Peyer's patch (tissue), 4 donors: ENCODE measurements at regions not wholly inside any gene's neighbourhood (a gene's known extent, or its start where the extent isn't known, plus 50 kb on each side); places are given as distances from the start of the nearest gene placed in this dataset.

Experiments used
- CTCF ChIP-seq, 6 experiments: fragments of 450-650 bp in 4 of 6; fragments of 200-600 bp in 2 of 6; sonication (generic) in 1 of 6; IDR thresholded peaks; one replicate each; pipeline ENCODE4 v1.5.1; 2017 to 2019; ENCODE audit warnings: antibody characterized with exemption in 6 of 6, mild to moderate bottlenecking in 3 of 6, moderate library complexity in 1 of 6
- POLR2A ChIP-seq, 2 donors: fragments of 450-650 bp; IDR thresholded peaks; one replicate each; pipeline ENCODE4 v1.5.1; 2017; ENCODE audit warnings: antibody characterized with exemption in 2 of 2, mild to moderate bottlenecking in 2 of 2, moderate library complexity in 2 of 2

- TF ChIP-seq POLR2A (IDR thresholded peaks at IDR 0.05) (no peak), CTCF (IDR thresholded peaks at IDR 0.05) (no peak)
Observed at GRCh38 chr4:92136434-92136833, 167.3 kb upstream of the GRID2 start.
